Epithelial cell of esophagus (primary cell): ENCODE measurements at regions not wholly inside any gene's neighbourhood (a gene's known extent, or its start where the extent isn't known, plus 50 kb on each side); places are given as distances from the start of the nearest gene placed in this dataset.

Experiments used
- DNase-seq: peaks from one replicate; pipeline ENCODE4 v3.0.0; 2010; ENCODE audit warnings: low read depth
- H3K4me3 ChIP-seq: 2 replicates; pipeline ENCODE4 v1.5.1; 2011; ENCODE audit warnings: mild to moderate bottlenecking, low read length, control low read depth
- CTCF ChIP-seq: IDR thresholded peaks from 2 replicates; pipeline ENCODE4 v1.5.1; 2011; ENCODE audit warnings: low read depth, mild to moderate bottlenecking, low read length, control low read depth, inconsistent platforms; ENCODE audit not compliant: insufficient read depth; ENCODE audit errors: missing control alignments

GRCh38 chr7:21354284-21354683 lies 73.6 kb upstream of the SP4 start:
- H3K4me3 ChIP-seq: no peak overlapping the region
- no peak for TF ChIP-seq CTCF
- no peak for DNase-seq

- no peak for DNase-seq
- no peak for TF ChIP-seq CTCF
- no peak overlapping the region for H3K4me3 ChIP-seq
Observed at GRCh38 chr7:21355406-21355874, 72.4 kb upstream of the SP4 start.

GRCh38 chr7:21356616-21357015 lies 71.3 kb upstream of the SP4 start:
- TF ChIP-seq CTCF: no peak
- H3K4me3 ChIP-seq: no peak overlapping the region
- no peak for DNase-seq

GRCh38 chr7:21357151-21358097 lies 70.5 kb upstream of the SP4 start:
- no peak overlapping the region for H3K4me3 ChIP-seq
- no peak for TF ChIP-seq CTCF
- no peak for DNase-seq

- no peak for TF ChIP-seq CTCF
- DNase-seq: peak; percentile 39
- no peak overlapping the region for H3K4me3 ChIP-seq
Observed at GRCh38 chr7:21358648-21359047, 69.2 kb upstream of the SP4 start.

- H3K4me3 ChIP-seq: no peak overlapping the region
- no peak for DNase-seq
- no peak for TF ChIP-seq CTCF
Observed at GRCh38 chr7:21359163-21359562, 68.7 kb upstream of the SP4 start.
